IMR-90 (cell line): ENCODE measurements at regions not wholly inside any gene's neighbourhood (a gene's known extent, or its start where the extent isn't known, plus 50 kb on each side); places are given as distances from the start of the nearest gene placed in this dataset.

Experiments
- ATAC-seq: fragments of 200-7000 bp; cut with Tn5 transposase; 2 replicates; pipeline ENCODE4 v1.9.1; 2020; ENCODE audit warnings: low read depth, mild to moderate bottlenecking, moderate library complexity
- BruUV-seq: library from RNA; stranded (reverse); fragments of 400-500 nt; replicated peaks from 2 replicates; lab custom pipeline; 2021; lab: Mats Ljungman, UMichigan
- CTCF ChIA-PET: fragments of 300-600 bp; formaldehyde crosslinking; extraction: SDS; loops from one replicate; lab custom pipeline; 2021; ENCODE audit warnings: antibody characterized with exemption; lab: Yijun Ruan, JAX
- POLR2A ChIA-PET: fragments of 300-600 bp; sonication (Branson Sonifier 250); formaldehyde crosslinking; loops from one replicate; lab custom pipeline; 2022; ENCODE audit warnings: antibody characterized with exemption; ENCODE audit not compliant: unreplicated experiment; lab: Charles Lee
- DNase-seq: peaks from one replicate; pipeline ENCODE4 v3.0.0; 2013
- H2AFZ ChIP-seq: replicated peaks from 2 replicates; pipeline ENCODE3; 2013; ENCODE audit warnings: low read length, mild to moderate bottlenecking; ENCODE audit not compliant: poor library complexity
- H2AK5ac ChIP-seq: 2 replicates; pipeline ENCODE4 v1.6.1; 2013; ENCODE audit warnings: low read depth, low read length, inconsistent platforms
- H2AK9ac ChIP-seq: replicated peaks from 2 replicates; pipeline ENCODE3; 2013; ENCODE audit warnings: mild to moderate bottlenecking, low read depth, low read length, moderate library complexity; ENCODE audit not compliant: poor library complexity
- H2BK120ac ChIP-seq: 2 replicates; pipeline ENCODE4 v1.6.1; 2013; ENCODE audit warnings: low read depth, low read length, inconsistent platforms
- H2BK15ac ChIP-seq: 3 replicates; pipeline ENCODE4 v1.6.1; 2013; ENCODE audit warnings: low read depth, low read length, inconsistent platforms
- H2BK20ac ChIP-seq: 2 replicates; pipeline ENCODE4 v1.6.1; 2013; ENCODE audit warnings: low read depth, mild to moderate bottlenecking, inconsistent platforms, low read length, moderate library complexity
- H2BK5ac ChIP-seq: 2 replicates; pipeline ENCODE4 v1.6.1; 2013; ENCODE audit warnings: mild to moderate bottlenecking, low read depth, low read length, inconsistent platforms; ENCODE audit not compliant: poor library complexity, severe bottlenecking
- H3K14ac ChIP-seq: replicated peaks from 2 replicates; pipeline ENCODE4 v1.6.1; 2013; ENCODE audit warnings: low read depth, low read length, inconsistent platforms
- H3K18ac ChIP-seq: 2 replicates; pipeline ENCODE4 v1.6.1; 2013; ENCODE audit warnings: low read depth, low read length, control low read depth
- H3K23ac ChIP-seq: 2 replicates; pipeline ENCODE4 v1.6.1; 2013; ENCODE audit warnings: low read depth, low read length, inconsistent platforms
- H3K27ac ChIP-seq: 2 replicates; pipeline ENCODE4 v1.5.1; 2013; ENCODE audit warnings: mild to moderate bottlenecking, control low read depth, low read length; ENCODE audit not compliant: insufficient read depth
- H3K27me3 ChIP-seq: 2 replicates; pipeline ENCODE4 v1.6.1; 2013; ENCODE audit warnings: low read length; ENCODE audit not compliant: control insufficient read depth, insufficient read depth
- H3K36me3 ChIP-seq: 2 replicates; pipeline ENCODE4 v1.6.1; 2013; ENCODE audit warnings: low read length, mixed read lengths; ENCODE audit not compliant: control insufficient read depth, insufficient read depth
- H3K4ac ChIP-seq: 2 replicates; pipeline ENCODE4 v1.6.1; 2013; ENCODE audit warnings: low read depth, low read length, inconsistent platforms
- H3K4me1 ChIP-seq: 2 replicates; pipeline ENCODE4 v1.6.1; 2013; ENCODE audit warnings: low read length, mixed read lengths; ENCODE audit not compliant: control insufficient read depth, insufficient read depth
- H3K4me2 ChIP-seq: 2 replicates; pipeline ENCODE4 v1.6.1; 2013; ENCODE audit warnings: low read depth, mild to moderate bottlenecking, control low read depth, low read length, moderate library complexity
- H3K4me3 ChIP-seq: 2 replicates; pipeline ENCODE4 v1.5.1; 2013; ENCODE audit warnings: low read depth, mild to moderate bottlenecking, control low read depth, low read length, moderate library complexity; ENCODE audit not compliant: insufficient read depth
- H3K56ac ChIP-seq: 2 replicates; pipeline ENCODE4 v1.6.1; 2013; ENCODE audit warnings: low read length, inconsistent platforms; ENCODE audit not compliant: insufficient read depth; ENCODE audit errors: extremely low read depth
- H3K79me1 ChIP-seq, 2 experiments: 2 replicates each; pipeline ENCODE4 v1.6.1; 2013; ENCODE audit warnings: low read length in 2 of 2, inconsistent platforms in 1 of 2, low read depth in 1 of 2
- H3K9ac ChIP-seq: 2 replicates; pipeline ENCODE4 v1.6.1; 2013; ENCODE audit warnings: low read depth, low read length, control low read depth
- H3K9me1 ChIP-seq: 2 replicates; pipeline ENCODE4 v1.6.1; 2013; ENCODE audit warnings: low read length, inconsistent platforms; ENCODE audit not compliant: insufficient read depth
- H3K9me3 ChIP-seq: 2 replicates; pipeline ENCODE4 v1.6.1; 2013; ENCODE audit warnings: low read length; ENCODE audit not compliant: control insufficient read depth, insufficient read depth
- H4K20me1 ChIP-seq: 2 replicates; pipeline ENCODE4 v1.6.1; 2013; ENCODE audit warnings: low read length, inconsistent platforms; ENCODE audit not compliant: insufficient read depth
- H4K5ac ChIP-seq: 2 replicates; pipeline ENCODE4 v1.6.1; 2013; ENCODE audit warnings: mild to moderate bottlenecking, low read depth, low read length, control low read depth
- H4K8ac ChIP-seq, 2 experiments: 2 replicates each; pipeline ENCODE4 v1.6.1; 2013; ENCODE audit warnings: low read depth in 2 of 2, low read length in 2 of 2, control low read depth in 1 of 2, inconsistent platforms in 1 of 2
- H4K91ac ChIP-seq: 2 replicates; pipeline ENCODE4 v1.6.1; 2013; ENCODE audit warnings: low read depth, low read length, inconsistent platforms; ENCODE audit not compliant: insufficient read depth
- CEBPB ChIP-seq: IDR thresholded peaks from 2 replicates; pipeline ENCODE4 v1.6.1; 2012; ENCODE audit warnings: low read depth, low read length, improper control_type of control experiment
- MAFK ChIP-seq: IDR thresholded peaks from 2 replicates; pipeline ENCODE4 v1.6.1; 2012; ENCODE audit warnings: low read depth, low read length, improper control_type of control experiment
- MAZ ChIP-seq: IDR thresholded peaks from 2 replicates; pipeline ENCODE4 v1.6.1; 2012; ENCODE audit warnings: low read depth, mild to moderate bottlenecking, low read length, improper control_type of control experiment, moderate library complexity, borderline replicate concordance
- NFE2L2 ChIP-seq: fragments of 150-350 bp; IDR thresholded peaks from 2 replicates; pipeline ENCODE4 v1.6.1; 2016; ENCODE audit warnings: low read depth, mild to moderate bottlenecking, low read length
- dilution Hi-C: fragments of 300-500 bp; cut with HindIII; formaldehyde crosslinking; loops from one replicate; pipeline ENCODE4 v1.14.3; 2018; ENCODE audit warnings: low sequenced_read_pairs; ENCODE audit not compliant: unreplicated experiment
- in situ Hi-C: fragments of 300-500 bp; cut with MboI; formaldehyde crosslinking; loops from 3 replicates; pipeline ENCODE4 v1.14.3; 2019; ENCODE audit warnings: low sequenced_read_pairs, inconsistent platforms, mixed read lengths
- intact Hi-C: fragments of 100-400 bp; cut with micrococcal nuclease; formaldehyde crosslinking; loops from 2 replicates; pipeline ENCODE4 v1.10.0; 2022
- TF ChIP-seq, protein P1 (sequence below): fragments of 150-350 bp; IDR thresholded peaks from 2 replicates; pipeline ENCODE4 v1.6.1; 2016; ENCODE audit warnings: low read depth, mild to moderate bottlenecking, low read length, moderate library complexity, borderline replicate concordance

DNA sequence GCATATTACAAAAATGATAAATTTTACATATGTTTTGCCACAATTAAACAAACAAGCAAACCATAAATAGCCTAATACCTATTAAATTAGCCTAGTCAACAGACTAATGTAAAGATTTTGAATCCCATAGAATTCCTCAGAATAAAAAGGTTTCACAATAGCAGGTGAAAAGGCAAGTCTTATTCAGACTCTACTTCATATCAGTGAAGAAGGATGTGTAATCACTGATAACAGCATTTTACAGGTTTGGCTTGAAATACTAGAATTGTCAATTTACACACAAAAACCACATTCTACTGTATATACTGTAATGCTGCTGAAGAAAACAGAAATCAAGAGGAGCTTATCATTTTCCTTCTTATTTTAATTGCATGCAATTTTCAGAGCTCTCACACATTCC is 90.8 kb upstream of the SSTR1 start:
- Histone ChIP-seq H2BK5ac (no peak overlapping the region), H3K36me3 (no peaks in the 10 kb centered on the region), H3K4me3 (no peak overlapping the region), H2BK120ac (no peak overlapping the region), H3K4me2 (no peak overlapping the region), H2AK9ac (no peak overlapping the region), H4K5ac (no peak overlapping the region), H3K56ac (no peak overlapping the region), H3K9ac (no peak overlapping the region), H3K9me1 (no peaks in the 10 kb centered on the region), H3K9me3 (no peaks in the 10 kb centered on the region), H2AFZ (no peak overlapping the region), H4K91ac (no peak overlapping the region), H3K14ac (no peak overlapping the region), H3K4me1 (no peaks in the 10 kb centered on the region), H2AK5ac (no peak overlapping the region), H3K23ac (no peak overlapping the region), H3K27me3 (no peaks in the 10 kb centered on the region), H3K79me1 (no peaks in the 10 kb centered on the region), H4K20me1 (no peaks in the 10 kb centered on the region), H4K8ac (no peak overlapping the region), H3K27ac (no peak overlapping the region), H3K18ac (no peak overlapping the region), H2BK20ac (no peak overlapping the region), H2BK15ac (no peak overlapping the region), H3K4ac (no peak overlapping the region)
- dilution Hi-C loops: no loop called here
- ChIA-PET POLR2A (no interaction called here), CTCF (interaction anchor here (0.5 kb wide), 1 partner anchor 81 kb away, joined by 6 read pairs; no protein-coding TSS in a partner anchor)
- no peak for DNase-seq
- ATAC-seq: no peak
- TF ChIP-seq NFE2L2 (no peak), CEBPB (0 out of 2 replicates have a peak, but pooled peaks have one; percentile 15), MAZ (no peak), MAFK (no peak)
- TF ChIP-seq, protein P1, sequence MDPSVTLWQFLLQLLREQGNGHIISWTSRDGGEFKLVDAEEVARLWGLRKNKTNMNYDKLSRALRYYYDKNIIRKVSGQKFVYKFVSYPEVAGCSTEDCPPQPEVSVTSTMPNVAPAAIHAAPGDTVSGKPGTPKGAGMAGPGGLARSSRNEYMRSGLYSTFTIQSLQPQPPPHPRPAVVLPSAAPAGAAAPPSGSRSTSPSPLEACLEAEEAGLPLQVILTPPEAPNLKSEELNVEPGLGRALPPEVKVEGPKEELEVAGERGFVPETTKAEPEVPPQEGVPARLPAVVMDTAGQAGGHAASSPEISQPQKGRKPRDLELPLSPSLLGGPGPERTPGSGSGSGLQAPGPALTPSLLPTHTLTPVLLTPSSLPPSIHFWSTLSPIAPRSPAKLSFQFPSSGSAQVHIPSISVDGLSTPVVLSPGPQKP: no peak
- in situ Hi-C loops: no loop called here
- intact Hi-C loops: no loop called here
- BruUV-seq: no TSS peak
